GM18870 (cell line): ENCODE measurements at regions not wholly inside any gene's neighbourhood (a gene's known extent, or its start where the extent isn't known, plus 50 kb on each side); places are given as distances from the start of the nearest gene placed in this dataset.
"Not testable (repeated sequence)": the region's sequence is repeated elsewhere in the genome, so short reads cannot be mapped to it uniquely, and the experiment has no call there.

Source experiments
- ATAC-seq: cut with Tn5 transposase; IDR thresholded peaks from one replicate; pipeline ENCODE4 v1.9.1; 2021; ENCODE audit warnings: moderate library complexity; ENCODE audit not compliant: unreplicated experiment

GRCh38 chr7:98771519-98771918, 98.3 kb downstream of the TMEM130 start:
- no peak for ATAC-seq

- ATAC-seq = no peak
Observed at GRCh38 chr7:98771941-98772603, 97.7 kb downstream of the TMEM130 start.

- ATAC-seq = no peak
Observed at GRCh38 chr7:98774884-98775283, 94.9 kb downstream of the TMEM130 start.

GRCh38 chr7:98777051-98777450, 92.8 kb downstream of the TMEM130 start:
- ATAC-seq = no peak

- ATAC-seq = no peak
Observed at GRCh38 chr7:98778421-98778820, 91.4 kb downstream of the TMEM130 start.

GRCh38 chr7:98779800-98780587, 89.8 kb downstream of the TMEM130 start:
- ATAC-seq = no peak

- no peak for ATAC-seq
Observed at GRCh38 chr7:98784216-98784785, 85.5 kb downstream of the TMEM130 start.

GRCh38 chr7:98785929-98786571, 83.8 kb downstream of the TMEM130 start:
- no peak for ATAC-seq

GRCh38 chr7:98788966-98789365, 80.8 kb downstream of the TMEM130 start:
- ATAC-seq = no peak

- ATAC-seq = not testable (repeated sequence)
Observed at GRCh38 chr7:98794453-98794852, 75.4 kb downstream of the TMEM130 start.

- ATAC-seq = peak; percentile 92
Observed at GRCh38 chr7:98795741-98796493, 73.9 kb downstream of the TMEM130 start.
